MM.1S (cell line): ENCODE measurements at regions not wholly inside any gene's neighbourhood (a gene's known extent, or its start where the extent isn't known, plus 50 kb on each side); places are given as distances from the start of the nearest gene placed in this dataset.

Source experiments
- DNase-seq: peaks from one replicate; pipeline ENCODE4 v3.0.0-alpha.2; 2015
- H2AFZ ChIP-seq: fragments of 300-600 bp; sonication (generic); 2 replicates; pipeline ENCODE4 v1.6.0; 2016; ENCODE audit warnings: antibody characterized with exemption, low read length
- H3F3A ChIP-seq: fragments of 300-600 bp; sonication (generic); 2 replicates; pipeline ENCODE4 v1.6.1; 2016; ENCODE audit warnings: mild to moderate bottlenecking, antibody characterized with exemption, low read length, moderate library complexity, mixed read lengths; ENCODE audit not compliant: insufficient read depth
- H3K27ac ChIP-seq: fragments of 300-600 bp; sonication (generic); 2 replicates; pipeline ENCODE4 v1.5.1; 2016; ENCODE audit warnings: mild to moderate bottlenecking, low read length
- H3K27me3 ChIP-seq: fragments of 300-600 bp; sonication (generic); replicated peaks from 2 replicates; pipeline ENCODE4 v1.6.0; 2016; ENCODE audit warnings: low read length; ENCODE audit not compliant: insufficient read depth
- H3K36me3 ChIP-seq: fragments of 300-600 bp; sonication (generic); replicated peaks from 2 replicates; pipeline ENCODE4 v1.6.1; 2016; ENCODE audit warnings: mild to moderate bottlenecking, low read length, mixed read lengths; ENCODE audit not compliant: insufficient read depth
- H3K4me1 ChIP-seq: fragments of 300-600 bp; sonication (generic); 2 replicates; pipeline ENCODE4 v1.6.1; 2016; ENCODE audit warnings: low read length, mixed read lengths
- H3K4me2 ChIP-seq: fragments of 300-600 bp; sonication (generic); 2 replicates; pipeline ENCODE4 v1.6.0; 2016; ENCODE audit warnings: low read depth, low read length
- H3K4me3 ChIP-seq: fragments of 300-600 bp; sonication (generic); 2 replicates; pipeline ENCODE4 v1.5.1; 2016; ENCODE audit warnings: low read length, mixed read lengths
- H3K79me2 ChIP-seq: fragments of 300-600 bp; sonication (generic); 2 replicates; pipeline ENCODE4 v1.6.1; 2016; ENCODE audit warnings: mixed run types, low read length, mixed read lengths
- H3K9ac ChIP-seq: fragments of 300-600 bp; sonication (generic); 2 replicates; pipeline ENCODE4 v1.6.1; 2016; ENCODE audit warnings: low read length, mixed read lengths
- H3K9me2 ChIP-seq: fragments of 300-600 bp; sonication (generic); replicated peaks from 2 replicates; pipeline ENCODE4 v1.6.1; 2016; ENCODE audit warnings: mild to moderate bottlenecking, low read length, mixed read lengths; ENCODE audit not compliant: insufficient read depth
- H3K9me3 ChIP-seq: fragments of 300-600 bp; sonication (generic); replicated peaks from 2 replicates; pipeline ENCODE4 v1.6.1; 2016; ENCODE audit warnings: mild to moderate bottlenecking, low read length, mixed read lengths; ENCODE audit not compliant: insufficient read depth
- H4K20me1 ChIP-seq: fragments of 300-600 bp; sonication (generic); 2 replicates; pipeline ENCODE4 v1.6.1; 2016; ENCODE audit warnings: mild to moderate bottlenecking, low read length, moderate library complexity, mixed read lengths; ENCODE audit not compliant: insufficient read depth
- EZH2 ChIP-seq: fragments of 300-600 bp; sonication (generic); optimal IDR thresholded peaks from 2 replicates; pipeline ENCODE3; 2017; ENCODE audit warnings: low read depth, mild to moderate bottlenecking, antibody characterized with exemption, low read length, mixed read lengths
- EZH2phosphoT487 ChIP-seq: fragments of 300-600 bp; sonication (generic); IDR thresholded peaks from 2 replicates; pipeline ENCODE4 v1.6.1; 2018; ENCODE audit warnings: antibody characterized with exemption, low read length
- TF ChIP-seq, protein P1 (sequence below): fragments of 300-600 bp; sonication (generic); IDR thresholded peaks from 2 replicates; pipeline ENCODE4 v1.5.1; 2016; ENCODE audit warnings: antibody characterized with exemption, low read length, mixed read lengths

DNA sequence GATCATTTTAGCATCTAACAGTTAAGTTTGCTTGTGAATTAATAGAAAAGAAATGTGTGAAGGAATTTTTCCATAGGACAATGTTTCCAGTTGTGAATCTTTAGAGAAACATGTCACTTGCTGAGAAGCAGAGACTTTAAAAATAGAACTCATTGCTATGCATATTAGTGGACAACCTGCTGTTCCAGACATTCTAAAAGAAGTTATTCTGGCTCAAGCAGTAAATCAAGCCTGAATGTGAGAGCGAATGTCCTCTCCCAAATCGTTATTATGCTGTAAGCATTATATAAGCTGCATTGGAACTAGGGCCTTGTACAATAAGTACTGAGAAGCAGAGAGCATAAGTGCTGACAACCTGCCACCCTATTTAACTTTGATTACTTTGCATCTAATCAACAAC lies 990.9 kb downstream of the PLOD2 start:
- no peaks in the 10 kb centered on the region for H3K36me3 ChIP-seq
- H3F3A ChIP-seq, result no peaks in the 10 kb centered on the region
- no peaks in the 10 kb centered on the region for H4K20me1 ChIP-seq
- H3K79me2 ChIP-seq, result no peaks in the 10 kb centered on the region
- no peak overlapping the region for H2AFZ ChIP-seq
- no peaks in the 10 kb centered on the region for H3K9me2 ChIP-seq
- TF ChIP-seq EZH2 (no peak), EZH2phosphoT487 (no peak)
- TF ChIP-seq, protein P1, sequence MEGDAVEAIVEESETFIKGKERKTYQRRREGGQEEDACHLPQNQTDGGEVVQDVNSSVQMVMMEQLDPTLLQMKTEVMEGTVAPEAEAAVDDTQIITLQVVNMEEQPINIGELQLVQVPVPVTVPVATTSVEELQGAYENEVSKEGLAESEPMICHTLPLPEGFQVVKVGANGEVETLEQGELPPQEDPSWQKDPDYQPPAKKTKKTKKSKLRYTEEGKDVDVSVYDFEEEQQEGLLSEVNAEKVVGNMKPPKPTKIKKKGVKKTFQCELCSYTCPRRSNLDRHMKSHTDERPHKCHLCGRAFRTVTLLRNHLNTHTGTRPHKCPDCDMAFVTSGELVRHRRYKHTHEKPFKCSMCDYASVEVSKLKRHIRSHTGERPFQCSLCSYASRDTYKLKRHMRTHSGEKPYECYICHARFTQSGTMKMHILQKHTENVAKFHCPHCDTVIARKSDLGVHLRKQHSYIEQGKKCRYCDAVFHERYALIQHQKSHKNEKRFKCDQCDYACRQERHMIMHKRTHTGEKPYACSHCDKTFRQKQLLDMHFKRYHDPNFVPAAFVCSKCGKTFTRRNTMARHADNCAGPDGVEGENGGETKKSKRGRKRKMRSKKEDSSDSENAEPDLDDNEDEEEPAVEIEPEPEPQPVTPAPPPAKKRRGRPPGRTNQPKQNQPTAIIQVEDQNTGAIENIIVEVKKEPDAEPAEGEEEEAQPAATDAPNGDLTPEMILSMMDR, result no peak
- H3K4me2 ChIP-seq, result no peak overlapping the region
- no peak overlapping the region for H3K27ac ChIP-seq
- DNase-seq, result no peak
- H3K4me3 ChIP-seq, result no peak overlapping the region
- H3K27me3 ChIP-seq, result no peaks in the 10 kb centered on the region
- H3K4me1 ChIP-seq, result no peaks in the 10 kb centered on the region
- H3K9me3 ChIP-seq, result no peaks in the 10 kb centered on the region
- H3K9ac ChIP-seq, result no peak overlapping the region

DNA sequence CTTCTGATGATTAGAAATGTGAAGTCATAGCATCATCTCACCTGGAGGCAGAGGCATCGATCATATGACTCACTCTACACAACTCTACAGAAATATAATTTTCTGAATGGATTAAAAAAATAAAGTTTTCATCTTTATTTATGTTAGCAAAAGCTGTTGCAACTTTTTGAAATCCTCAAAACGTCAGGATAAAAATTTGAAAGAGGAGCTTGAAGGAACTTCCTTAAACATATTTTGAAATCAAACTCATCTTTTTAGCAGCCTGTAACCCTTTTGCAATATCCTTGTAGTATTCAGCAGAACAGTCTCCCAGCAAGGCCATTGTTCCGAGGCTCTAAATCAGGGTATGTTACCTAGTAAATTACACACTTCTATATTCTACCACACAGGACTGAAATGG lies 985.4 kb downstream of the PLOD2 start:
- no peaks in the 10 kb centered on the region for H3F3A ChIP-seq
- no peaks in the 10 kb centered on the region for H3K36me3 ChIP-seq
- no peaks in the 10 kb centered on the region for H3K9me2 ChIP-seq
- no peaks in the 10 kb centered on the region for H3K79me2 ChIP-seq
- no peak overlapping the region for H2AFZ ChIP-seq
- no peak overlapping the region for H3K4me3 ChIP-seq
- H3K9ac ChIP-seq, result no peak overlapping the region
- H3K27me3 ChIP-seq, result no peaks in the 10 kb centered on the region
- H3K9me3 ChIP-seq, result no peaks in the 10 kb centered on the region
- no peak overlapping the region for H3K27ac ChIP-seq
- H3K4me1 ChIP-seq, result no peaks in the 10 kb centered on the region
- DNase-seq, result no peak
- TF ChIP-seq, protein P1, result no peak
- TF ChIP-seq EZH2 (no peak), EZH2phosphoT487 (no peak)
- no peaks in the 10 kb centered on the region for H4K20me1 ChIP-seq
- no peak overlapping the region for H3K4me2 ChIP-seq

DNA sequence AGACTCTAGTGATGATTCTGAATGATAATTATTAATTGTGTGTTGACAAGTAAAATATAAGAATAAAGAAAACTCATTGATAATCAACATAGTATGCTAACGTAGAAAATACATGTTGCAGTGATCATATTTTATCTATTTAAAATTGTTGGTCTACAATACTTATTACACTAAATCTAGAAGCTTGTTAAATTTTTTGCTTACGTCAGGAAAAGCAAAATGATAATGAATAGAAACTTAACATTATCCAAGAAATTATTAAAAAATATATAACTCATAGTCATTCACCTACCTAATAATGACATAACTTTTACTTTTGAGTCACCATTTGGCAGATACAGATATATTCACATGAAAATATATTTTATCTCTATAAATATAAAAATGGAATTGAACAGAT lies 984.1 kb downstream of the PLOD2 start:
- H3F3A ChIP-seq, result no peaks in the 10 kb centered on the region

More for the DNA sequence above, 984.1 kb downstream of the PLOD2 start:
- H4K20me1 ChIP-seq, result no peaks in the 10 kb centered on the region
- H3K4me3 ChIP-seq, result no peak overlapping the region
- H3K9me3 ChIP-seq, result no peaks in the 10 kb centered on the region
- H3K9me2 ChIP-seq, result no peaks in the 10 kb centered on the region
- no peaks in the 10 kb centered on the region for H3K4me1 ChIP-seq
- H2AFZ ChIP-seq, result no peak overlapping the region
- H3K27ac ChIP-seq, result no peak overlapping the region
- no peaks in the 10 kb centered on the region for H3K27me3 ChIP-seq
- DNase-seq, result no peak
- H3K79me2 ChIP-seq, result no peaks in the 10 kb centered on the region
- no peaks in the 10 kb centered on the region for H3K36me3 ChIP-seq
- H3K4me2 ChIP-seq, result no peak overlapping the region
- H3K9ac ChIP-seq, result no peak overlapping the region
- no peak for TF ChIP-seq EZH2
- TF ChIP-seq, protein P1, result no peak
- no peak for TF ChIP-seq EZH2phosphoT487
